ENCODE measurements at regions not wholly inside any gene's neighbourhood (a gene's known extent, or its start where the extent isn't known, plus 50 kb on each side); places are given as distances from the start of the nearest gene placed in this dataset.

DNA sequence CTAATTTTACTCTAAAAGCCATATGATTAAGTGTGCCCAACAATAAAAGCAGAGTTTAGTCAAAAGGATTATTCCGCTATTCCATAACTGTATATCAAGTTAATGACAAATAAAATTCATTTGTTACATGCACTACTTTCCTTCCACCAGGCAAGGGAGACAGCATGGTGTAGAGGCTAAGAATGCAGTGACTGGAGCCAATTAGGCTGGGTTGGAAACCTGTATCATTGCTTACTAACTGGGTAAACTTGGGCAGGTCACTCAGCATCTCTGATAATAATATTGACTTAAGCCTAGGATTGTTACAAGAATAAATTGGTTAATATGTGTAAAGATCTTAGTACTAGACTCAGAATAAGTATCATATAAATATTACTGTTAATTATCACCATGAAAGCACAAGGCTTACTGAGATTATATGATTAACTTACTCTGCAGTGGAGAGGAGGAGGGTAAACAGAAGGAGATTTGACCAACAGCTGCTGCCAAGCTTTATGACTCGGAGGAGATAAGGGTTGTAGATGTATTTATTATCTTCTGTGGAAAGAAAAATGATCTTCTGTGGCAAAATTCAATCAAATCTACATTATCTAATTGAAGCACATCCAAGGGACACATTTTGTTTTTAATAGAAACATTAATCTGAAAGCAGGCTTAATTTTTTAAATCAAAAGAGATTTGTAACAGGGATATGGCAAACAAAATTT is 1459.9 kb downstream of the GRIK2 start:
- DNase-seq (ENCODE audit: low spot score) = no peak
- TF ChIP-seq, protein P1, sequence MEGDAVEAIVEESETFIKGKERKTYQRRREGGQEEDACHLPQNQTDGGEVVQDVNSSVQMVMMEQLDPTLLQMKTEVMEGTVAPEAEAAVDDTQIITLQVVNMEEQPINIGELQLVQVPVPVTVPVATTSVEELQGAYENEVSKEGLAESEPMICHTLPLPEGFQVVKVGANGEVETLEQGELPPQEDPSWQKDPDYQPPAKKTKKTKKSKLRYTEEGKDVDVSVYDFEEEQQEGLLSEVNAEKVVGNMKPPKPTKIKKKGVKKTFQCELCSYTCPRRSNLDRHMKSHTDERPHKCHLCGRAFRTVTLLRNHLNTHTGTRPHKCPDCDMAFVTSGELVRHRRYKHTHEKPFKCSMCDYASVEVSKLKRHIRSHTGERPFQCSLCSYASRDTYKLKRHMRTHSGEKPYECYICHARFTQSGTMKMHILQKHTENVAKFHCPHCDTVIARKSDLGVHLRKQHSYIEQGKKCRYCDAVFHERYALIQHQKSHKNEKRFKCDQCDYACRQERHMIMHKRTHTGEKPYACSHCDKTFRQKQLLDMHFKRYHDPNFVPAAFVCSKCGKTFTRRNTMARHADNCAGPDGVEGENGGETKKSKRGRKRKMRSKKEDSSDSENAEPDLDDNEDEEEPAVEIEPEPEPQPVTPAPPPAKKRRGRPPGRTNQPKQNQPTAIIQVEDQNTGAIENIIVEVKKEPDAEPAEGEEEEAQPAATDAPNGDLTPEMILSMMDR (IDR thresholded peaks at IDR 0.05; ENCODE audit: extremely low read depth, missing control alignments) = no peak

DNA sequence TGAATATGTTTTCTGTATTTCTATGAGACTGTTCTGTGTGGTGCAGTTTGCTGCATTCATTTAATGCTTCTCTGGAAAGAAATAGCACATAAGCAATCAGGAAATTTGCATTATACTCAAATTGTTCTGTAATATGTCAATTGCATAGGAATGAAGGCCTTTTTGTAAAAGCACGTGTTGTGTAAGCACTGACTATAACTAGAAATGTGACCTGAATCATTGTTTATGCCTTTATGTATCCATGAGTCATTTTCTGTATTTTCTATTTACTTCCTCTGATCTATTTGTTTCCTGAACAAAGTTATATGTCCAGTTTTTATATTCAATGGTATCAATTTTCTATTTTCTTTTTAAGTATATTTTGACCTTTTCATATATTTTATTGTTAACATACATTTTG is 1455.3 kb downstream of the GRIK2 start:
- DNase-seq (ENCODE audit: low spot score) = no peak

DNA sequence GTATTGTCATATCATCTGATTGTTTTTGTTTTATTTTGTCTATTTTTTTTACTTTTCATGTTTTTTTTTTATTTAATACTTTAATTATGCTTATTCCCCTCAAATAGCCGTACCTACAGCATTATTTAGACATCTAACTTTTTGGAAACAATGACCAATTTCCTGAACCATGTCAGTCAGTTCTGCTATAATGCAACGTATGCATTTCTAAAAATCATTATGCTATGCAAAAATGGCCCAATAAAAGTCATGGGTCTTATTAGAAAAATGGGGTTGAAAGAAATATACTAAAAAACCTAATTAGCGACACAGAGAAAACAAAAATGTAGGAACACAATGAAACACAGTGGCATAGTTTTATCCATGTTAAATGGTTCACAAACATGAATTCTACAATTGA is 1454.7 kb downstream of the GRIK2 start:
- no peak for DNase-seq (ENCODE audit: low spot score)
- TF ChIP-seq, protein P1 (IDR thresholded peaks at IDR 0.05; ENCODE audit: extremely low read depth, missing control alignments) = no peak

More for the DNA sequence above, 1455.3 kb downstream of the GRIK2 start:
- TF ChIP-seq, protein P1 (IDR thresholded peaks at IDR 0.05; ENCODE audit: extremely low read depth, missing control alignments) = no peak

- DNase-seq (ENCODE audit: low spot score) = no peak
- TF ChIP-seq, protein P1 (IDR thresholded peaks at IDR 0.05; ENCODE audit: extremely low read depth, missing control alignments) = no peak
Measured at GRCh38 chr6:102841060-102841459, 1447.6 kb downstream of the GRIK2 start.

DNA sequence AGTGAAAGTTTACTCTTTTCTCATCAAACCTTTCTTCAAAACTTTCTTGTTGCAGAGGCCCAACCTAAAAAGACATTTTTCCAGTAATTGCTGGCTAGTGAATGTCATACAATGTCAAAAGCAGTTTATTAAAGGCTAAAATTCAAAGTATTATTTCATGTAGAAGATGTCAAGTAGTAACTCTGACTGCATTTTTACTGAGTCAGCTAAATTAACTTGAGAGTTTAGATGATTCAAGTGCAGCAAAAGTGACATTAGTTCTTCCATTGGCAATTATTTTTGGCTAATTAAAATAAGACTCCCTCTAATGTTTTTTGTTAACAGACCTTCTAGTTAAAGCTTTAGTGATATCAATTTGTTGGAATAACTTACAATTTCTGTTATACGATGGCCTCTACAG is 1438.5 kb downstream of the GRIK2 start:
- no peak for DNase-seq (ENCODE audit: low spot score)
- TF ChIP-seq, protein P1 (IDR thresholded peaks at IDR 0.05; ENCODE audit: extremely low read depth, missing control alignments) = no peak

GRCh38 chr6:102820098-102820497 is 1426.6 kb downstream of the GRIK2 start:
- TF ChIP-seq, protein P1 (IDR thresholded peaks at IDR 0.05; ENCODE audit: extremely low read depth, missing control alignments) = no peak
- DNase-seq (ENCODE audit: low spot score) = no peak

- DNase-seq (ENCODE audit: low spot score) = no peak
- TF ChIP-seq, protein P1 (IDR thresholded peaks at IDR 0.05; ENCODE audit: extremely low read depth, missing control alignments) = no peak
Measured at GRCh38 chr6:102815207-102815606, 1421.7 kb downstream of the GRIK2 start.
